HFFc6 (cell line): ENCODE measurements at regions not wholly inside any gene's neighbourhood (a gene's known extent, or its start where the extent isn't known, plus 50 kb on each side); places are given as distances from the start of the nearest gene placed in this dataset.
"Not testable (repeated sequence)": the region's sequence is repeated elsewhere in the genome, so short reads cannot be mapped to it uniquely, and the experiment has no call there.

ENCODE experiments used
- DNase-seq: peaks from one replicate; pipeline ENCODE4 v3.0.0-alpha.2; 2018
- H3K27ac Mint-ChIP-seq: 2 replicates; pipeline ENCODE4 v1.8.0; 2020; ENCODE audit warnings: mild to moderate bottlenecking, mixed read lengths
- H3K27me3 Mint-ChIP-seq: 2 replicates; pipeline ENCODE4 v1.8.0; 2021; ENCODE audit warnings: mild to moderate bottlenecking, moderate library complexity, mixed read lengths; ENCODE audit not compliant: insufficient read depth
- H3K36me3 Mint-ChIP-seq: 2 replicates; pipeline ENCODE4 v1.8.0; 2021; ENCODE audit warnings: low read depth, mixed read lengths
- H3K4me1 Mint-ChIP-seq: 2 replicates; pipeline ENCODE4 v1.8.0; 2020; ENCODE audit warnings: low read depth, mixed read lengths
- H3K4me3 Mint-ChIP-seq: 2 replicates; pipeline ENCODE4 v1.8.0; 2020; ENCODE audit warnings: mild to moderate bottlenecking, moderate library complexity, mixed read lengths
- H3K9me3 Mint-ChIP-seq: 2 replicates; pipeline ENCODE4 v1.8.0; 2020; ENCODE audit warnings: mild to moderate bottlenecking, mixed read lengths
- CTCF ChIP-seq: fragments of 200-600 bp; sonication (generic); IDR thresholded peaks from 2 replicates; pipeline ENCODE4 v1.5.0; 2021; ENCODE audit warnings: antibody characterized with exemption, mild to moderate bottlenecking

- H3K4me1 Mint-ChIP-seq: no peaks in the 10 kb centered on the region
- no peaks in the 10 kb centered on the region for H3K27me3 Mint-ChIP-seq
Observed at GRCh38 chr10:9126728-9127127, 1072.2 kb downstream of the GATA3 start.

GRCh38 chr10:9137368-9137767 lies 1082.9 kb downstream of the GATA3 start:
- Mint-ChIP-seq H3K36me3 (no peaks in the 10 kb centered on the region), H3K4me3 (no peak overlapping the region), H3K27me3 (no peaks in the 10 kb centered on the region), H3K9me3 (no peaks in the 10 kb centered on the region; the same call in 1 of the 2 replicates), H3K27ac (no peak overlapping the region), H3K4me1 (no peaks in the 10 kb centered on the region)
- TF ChIP-seq CTCF: no peak
- DNase-seq: no peak

More at GRCh38 chr10:9126728-9127127, 1072.2 kb downstream of the GATA3 start:
- Mint-ChIP-seq H3K4me3 (no peak overlapping the region), H3K9me3 (peaks cover 27% of the 10 kb centered on the region), H3K36me3 (no peaks in the 10 kb centered on the region; the same call in 1 of the 2 replicates), H3K27ac (no peak overlapping the region)
- no peak for TF ChIP-seq CTCF
- DNase-seq: no peak

DNA sequence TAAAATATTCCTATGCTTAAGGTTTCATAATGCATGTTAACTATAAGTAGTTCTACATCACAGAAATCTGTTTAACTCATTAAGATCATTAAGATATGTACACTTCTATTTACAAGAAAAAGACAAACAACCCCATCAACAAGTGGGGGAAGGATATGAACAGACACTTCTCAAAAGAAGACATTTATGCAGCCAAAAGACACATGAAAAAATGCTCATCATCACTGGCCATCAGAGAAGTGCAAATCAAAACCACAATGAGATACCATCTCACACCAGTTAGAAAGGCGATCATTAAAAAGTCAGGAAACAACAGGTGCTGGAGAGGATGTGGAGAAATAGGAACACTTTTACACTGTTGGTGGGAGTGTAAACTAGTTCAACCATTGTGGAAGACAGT lies 1084.3 kb downstream of the GATA3 start:
- H3K27me3 Mint-ChIP-seq, H3K4me3 Mint-ChIP-seq, H3K9me3 Mint-ChIP-seq, H3K36me3 Mint-ChIP-seq, H3K27ac Mint-ChIP-seq, DNase-seq, H3K4me1 Mint-ChIP-seq: not testable (repeated sequence)

GRCh38 chr10:9140373-9140772 lies 1085.9 kb downstream of the GATA3 start:
- no peak overlapping the region for H3K27ac Mint-ChIP-seq
- no peaks in the 10 kb centered on the region for H3K36me3 Mint-ChIP-seq
- H3K4me1 Mint-ChIP-seq: no peaks in the 10 kb centered on the region
- no peaks in the 10 kb centered on the region for H3K27me3 Mint-ChIP-seq
- TF ChIP-seq CTCF: no peak
- DNase-seq: no peak
- no peak overlapping the region for H3K4me3 Mint-ChIP-seq
- no peaks in the 10 kb centered on the region; the same call in 1 of the 2 replicates for H3K9me3 Mint-ChIP-seq

- peaks cover 2% of the 10 kb centered on the region; the same call in 1 of the 2 replicates for H3K27me3 Mint-ChIP-seq
- TF ChIP-seq CTCF: no peak
- peaks cover 12% of the 10 kb centered on the region; the same call in 1 of the 2 replicates for H3K9me3 Mint-ChIP-seq
- H3K4me1 Mint-ChIP-seq: no peaks in the 10 kb centered on the region
- H3K4me3 Mint-ChIP-seq: no peak overlapping the region
- no peak for DNase-seq
- H3K27ac Mint-ChIP-seq: no peak overlapping the region
- H3K36me3 Mint-ChIP-seq: no peaks in the 10 kb centered on the region
Observed at GRCh38 chr10:9147475-9147874, 1093.0 kb downstream of the GATA3 start.

- no peak overlapping the region for H3K4me3 Mint-ChIP-seq
- peaks cover 2% of the 10 kb centered on the region; the same call in 1 of the 2 replicates for H3K27me3 Mint-ChIP-seq
- H3K4me1 Mint-ChIP-seq: no peaks in the 10 kb centered on the region
- no peak for DNase-seq
- H3K9me3 Mint-ChIP-seq: peaks cover 15% of the 10 kb centered on the region
- H3K36me3 Mint-ChIP-seq: no peaks in the 10 kb centered on the region
- H3K27ac Mint-ChIP-seq: no peak overlapping the region
- no peak for TF ChIP-seq CTCF
Observed at GRCh38 chr10:9149134-9149533, 1094.6 kb downstream of the GATA3 start.

- H3K4me1 Mint-ChIP-seq, H3K4me3 Mint-ChIP-seq, H3K36me3 Mint-ChIP-seq: not testable (repeated sequence)
Observed at GRCh38 chr10:9153057-9153456, 1098.6 kb downstream of the GATA3 start.

More at GRCh38 chr10:9153057-9153456, 1098.6 kb downstream of the GATA3 start:
- DNase-seq, H3K27me3 Mint-ChIP-seq, H3K27ac Mint-ChIP-seq: not testable (repeated sequence)
- H3K9me3 Mint-ChIP-seq: peaks cover 22% of the 10 kb centered on the region; the same call in 1 of the 2 replicates
